ENCODE measurements at regions not wholly inside any gene's neighbourhood (a gene's known extent, or its start where the extent isn't known, plus 50 kb on each side); places are given as distances from the start of the nearest gene placed in this dataset.

- Histone ChIP-seq H4K5ac (ENCODE audit: insufficient read length, low read depth, low read length) (no peak overlapping the region), H3K23ac (ENCODE audit: insufficient read length, low read depth, low read length) (no peak overlapping the region), H3K4me2 (ENCODE audit: insufficient read depth, insufficient read length, low read length) (no peak overlapping the region), H3K18ac (ENCODE audit: insufficient read length, low read depth, low read length) (no peak overlapping the region), H2BK120ac (ENCODE audit: low read depth, low read length, poor library complexity, severe bottlenecking) (no peak overlapping the region), H3K23me2 (ENCODE audit: insufficient read length, low read depth, low read length, poor library complexity, severe bottlenecking) (no peaks in the 10 kb centered on the region), H2BK12ac (ENCODE audit: insufficient read length, low read depth, low read length) (no peak overlapping the region), H3K14ac (ENCODE audit: insufficient read depth, low read length) (no peak overlapping the region), H2BK5ac (ENCODE audit: insufficient read length, low read length) (no peak overlapping the region), H3K4ac (ENCODE audit: low read depth, low read length) (no peak overlapping the region), H3K56ac (ENCODE audit: insufficient read length, low read depth, low read length) (no peak overlapping the region), H4K91ac (ENCODE audit: insufficient read length, low read depth, low read length) (no peak overlapping the region), H3K9ac (ENCODE audit: extremely low read depth, insufficient read length, low read length) (no peak overlapping the region), H3K27me3 (ENCODE audit: insufficient read depth, low read length) (peaks cover 84% of the 10 kb centered on the region), H3K4me1 (ENCODE audit: insufficient read depth, low read length) (no peaks in the 10 kb centered on the region), H3K79me1 (ENCODE audit: insufficient read depth, low read depth, low read length, poor library complexity, severe bottlenecking) (no peaks in the 10 kb centered on the region), H3K79me2 (ENCODE audit: insufficient read depth, low read length) (no peaks in the 10 kb centered on the region), H2BK15ac (ENCODE audit: low read depth, low read length) (no peak overlapping the region), H3T11ph (ENCODE audit: low read length) (no peak overlapping the region), H2AFZ (ENCODE audit: low read length) (no peak overlapping the region), H2BK20ac (ENCODE audit: low read depth, low read length, poor library complexity, severe bottlenecking) (no peak overlapping the region), H4K8ac (replicated peaks; ENCODE audit: insufficient read length, low read depth, low read length) (no peak overlapping the region), H2AK5ac (ENCODE audit: insufficient read length, low read length) (no peak overlapping the region), H4K20me1 (ENCODE audit: control insufficient read depth, insufficient read depth, insufficient read length) (no peaks in the 10 kb centered on the region), H3K9me3 (ENCODE audit: control insufficient read depth, low read depth, low read length) (no peaks in the 10 kb centered on the region), H3K27ac (ENCODE audit: insufficient read length, low read depth, low read length) (no peak overlapping the region)
- no peak for DNase-seq
- no CpG with 5 or more reads among the region's 1 CpG for WGBS (ENCODE audit: extremely low coverage, insufficient read length, low lambda C conversion rate)
- H3K36me3 Mint-ChIP-seq (ENCODE audit: insufficient read depth in 1 of 3, low read depth in 3 of 3): no peaks in the 10 kb centered on the region; a peak in 1 of 7 replicates
- no peak overlapping the region for H3K27ac Mint-ChIP-seq
- no peak for TF ChIP-seq CTCF (conservative IDR thresholded peaks at IDR 0.05)
- H3K9me3 Mint-ChIP-seq: no peaks in the 10 kb centered on the region; a peak in 1 of 5 replicates
- peaks cover 100% of the 10 kb centered on the region for H3K27me3 Mint-ChIP-seq (ENCODE audit: low read depth)
- no peak overlapping the region; a peak in 1 of 5 replicates for H3K4me3 Mint-ChIP-seq
- no peaks in the 10 kb centered on the region for H3K4me1 Mint-ChIP-seq
Measured at GRCh38 chr22:22401381-22401780, 107.2 kb downstream of the ZNF280B start.
